Skeletal muscle tissue (tissue), 3 donors: ENCODE measurements at regions not wholly inside any gene's neighbourhood (a gene's known extent, or its start where the extent isn't known, plus 50 kb on each side); places are given as distances from the start of the nearest gene placed in this dataset.

Experiments used
- H3K27ac ChIP-seq: one replicate; pipeline ENCODE4 v1.7.0; 2013; ENCODE audit warnings: mild to moderate bottlenecking, low read depth, low read length, inconsistent platforms
- H3K27me3 ChIP-seq, 3 donors: one replicate each; pipeline ENCODE4 v1.7.0; 2013; ENCODE audit warnings: low read length in 3 of 3; ENCODE audit not compliant: control insufficient read depth in 3 of 3, insufficient read depth in 3 of 3
- H3K36me3 ChIP-seq, 3 donors: one replicate each; pipeline ENCODE4 v1.7.0; 2013; ENCODE audit warnings: low read length in 3 of 3; ENCODE audit not compliant: control insufficient read depth in 3 of 3, insufficient read depth in 3 of 3
- H3K4me1 ChIP-seq, 3 donors: one replicate each; pipeline ENCODE4 v1.7.0; 2013; ENCODE audit warnings: low read length in 3 of 3, mild to moderate bottlenecking in 3 of 3; ENCODE audit not compliant: control insufficient read depth in 3 of 3, insufficient read depth in 3 of 3
- H3K4me3 ChIP-seq, 3 donors: one replicate each; pipeline ENCODE4 v1.7.0; 2013; ENCODE audit warnings: low read length in 3 of 3
- H3K9ac ChIP-seq, 3 donors: one replicate each; pipeline ENCODE4 v1.7.0; 2013; ENCODE audit warnings: low read length in 3 of 3, mild to moderate bottlenecking in 3 of 3, moderate library complexity in 2 of 3, low read depth in 1 of 3
- H3K9me3 ChIP-seq, 3 donors: one replicate each; pipeline ENCODE4 v1.7.0; 2013; ENCODE audit warnings: low read length in 3 of 3; ENCODE audit not compliant: control insufficient read depth in 3 of 3
- donor health status: Osteomylitis.

DNA sequence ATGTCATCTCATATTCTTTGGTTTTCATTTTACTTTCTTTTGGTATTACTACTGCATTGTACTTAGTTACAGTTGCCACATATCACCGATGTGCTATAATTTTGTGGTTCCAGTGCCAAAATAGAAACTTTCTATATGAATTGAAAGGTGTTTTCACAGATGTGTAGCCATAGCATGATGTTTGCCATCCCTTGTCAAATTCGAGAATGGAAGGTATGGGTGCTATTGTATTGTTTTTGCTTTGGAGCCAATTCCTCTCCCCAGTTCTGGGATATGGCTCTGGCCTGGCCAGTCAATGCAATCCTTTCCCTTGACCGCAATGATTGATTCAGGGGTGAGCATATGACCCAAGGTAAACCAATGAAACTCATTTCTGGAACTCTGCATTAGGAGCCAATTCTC, 86.2 kb upstream of the RPS6KA3 start:
- Histone ChIP-seq H3K36me3 (no peaks in the 10 kb centered on the region), H3K4me3 (no peak overlapping the region), H3K27me3 (no peaks in the 10 kb centered on the region), H3K27ac (no peak overlapping the region), H3K9ac (no peak overlapping the region), H3K4me1 (no peaks in the 10 kb centered on the region), H3K9me3 (no peaks in the 10 kb centered on the region)

- H3K36me3 ChIP-seq, result no peaks in the 10 kb centered on the region
- H3K4me3 ChIP-seq, result no peak overlapping the region
- no peak overlapping the region for H3K27ac ChIP-seq
- H3K4me1 ChIP-seq, result no peaks in the 10 kb centered on the region
- H3K27me3 ChIP-seq, result no peaks in the 10 kb centered on the region
- H3K9me3 ChIP-seq, result no peaks in the 10 kb centered on the region
- H3K9ac ChIP-seq, result no peak overlapping the region
Measured at GRCh38 chrX:20352504-20352903, 85.8 kb upstream of the RPS6KA3 start.

DNA sequence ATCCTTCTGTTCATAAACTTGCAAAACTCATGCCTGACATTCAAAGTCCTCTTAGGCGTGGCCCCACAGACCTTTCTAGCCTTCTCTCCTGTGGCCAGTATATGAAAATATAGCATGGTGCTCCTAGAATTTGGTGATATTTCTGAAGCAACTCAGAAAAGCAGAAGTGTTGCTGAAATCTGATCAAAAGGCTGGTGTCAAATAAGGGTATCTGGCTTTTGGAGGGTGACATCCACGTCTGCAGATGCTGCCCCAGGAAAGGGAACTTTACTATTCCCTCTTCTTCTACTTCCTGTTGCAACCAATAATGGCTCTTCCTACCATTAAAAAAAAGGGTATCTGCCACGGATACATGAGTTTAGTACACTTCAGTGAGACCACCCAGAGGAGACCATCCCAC, 83.9 kb upstream of the RPS6KA3 start:
- no peak overlapping the region for H3K27ac ChIP-seq
- no peaks in the 10 kb centered on the region for H3K27me3 ChIP-seq
- H3K4me1 ChIP-seq, result no peaks in the 10 kb centered on the region
- no peak overlapping the region for H3K9ac ChIP-seq
- H3K36me3 ChIP-seq, result no peaks in the 10 kb centered on the region
- no peak overlapping the region for H3K4me3 ChIP-seq
- no peaks in the 10 kb centered on the region for H3K9me3 ChIP-seq

GRCh38 chrX:20348139-20348538, 81.4 kb upstream of the RPS6KA3 start:
- Histone ChIP-seq H3K4me1 (no peaks in the 10 kb centered on the region), H3K27me3 (no peaks in the 10 kb centered on the region), H3K27ac (no peak overlapping the region), H3K4me3 (no peak overlapping the region), H3K9me3 (no peaks in the 10 kb centered on the region), H3K36me3 (no peaks in the 10 kb centered on the region), H3K9ac (no peak overlapping the region)

DNA sequence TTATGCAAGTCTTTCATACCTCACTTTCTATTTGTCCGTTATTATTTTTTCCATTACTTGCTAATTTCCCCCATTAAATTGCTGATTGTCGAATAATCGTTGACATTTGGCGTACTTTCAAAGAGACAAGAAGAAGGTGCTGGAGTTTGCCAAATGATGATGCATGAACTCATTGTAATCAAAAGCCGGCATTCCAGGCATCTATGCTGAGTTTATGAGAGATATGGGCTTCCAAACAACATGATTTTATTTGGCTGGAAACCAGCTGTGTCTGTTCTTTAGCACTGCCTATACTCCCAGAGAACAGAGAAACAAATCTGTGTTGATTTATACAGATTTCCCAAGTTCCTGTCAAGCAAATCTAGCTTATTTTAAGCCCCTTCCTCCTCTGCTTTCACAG, 80.8 kb upstream of the RPS6KA3 start:
- Histone ChIP-seq H3K36me3 (no peaks in the 10 kb centered on the region), H3K27ac (no peak overlapping the region), H3K9ac (no peak overlapping the region), H3K4me1 (no peaks in the 10 kb centered on the region), H3K27me3 (no peaks in the 10 kb centered on the region), H3K4me3 (no peak overlapping the region), H3K9me3 (no peaks in the 10 kb centered on the region)

DNA sequence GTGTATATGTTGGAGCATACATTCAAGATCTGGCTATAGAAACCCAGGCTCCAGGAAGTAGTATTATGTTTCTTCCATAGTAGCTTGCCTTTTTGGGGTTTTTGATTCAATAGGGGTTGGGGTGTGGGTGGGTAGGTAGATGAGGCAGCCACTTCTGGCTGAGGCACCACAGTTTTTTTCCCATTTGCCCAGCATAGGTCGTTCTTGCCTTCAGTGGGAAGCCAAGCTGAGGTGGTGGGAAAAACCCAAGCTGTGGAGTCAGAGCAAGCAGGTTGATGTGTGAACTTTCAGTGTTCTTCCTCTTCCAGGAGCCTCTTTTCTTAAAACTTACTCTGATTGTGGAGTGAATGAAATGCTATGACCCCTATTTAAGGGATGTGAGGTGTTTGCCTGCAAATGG, 67.0 kb upstream of the RPS6KA3 start:
- Histone ChIP-seq H3K4me3 (no peak overlapping the region), H3K9ac (no peak overlapping the region), H3K9me3 (no peaks in the 10 kb centered on the region), H3K4me1 (no peaks in the 10 kb centered on the region), H3K27me3 (no peaks in the 10 kb centered on the region), H3K27ac (no peak overlapping the region), H3K36me3 (no peaks in the 10 kb centered on the region)

DNA sequence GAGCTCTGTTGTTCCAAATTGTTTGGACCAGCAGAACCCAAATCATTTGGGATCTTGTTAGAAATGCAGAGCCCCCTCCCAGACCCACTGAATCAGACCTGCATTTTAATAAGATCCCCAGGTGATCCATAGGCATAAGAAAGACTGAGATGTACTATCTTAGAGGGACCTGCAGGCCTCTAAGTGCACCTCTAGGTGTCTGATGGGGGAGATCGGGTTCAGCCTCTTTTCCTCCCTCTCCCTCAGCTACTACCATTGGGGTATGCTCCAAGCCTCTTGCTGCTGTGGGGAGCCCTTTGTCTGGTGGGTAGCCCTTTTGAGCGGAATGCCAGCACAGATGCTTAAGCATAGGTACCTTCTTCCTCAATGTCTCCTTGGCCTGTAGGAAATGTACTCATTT, 63.8 kb upstream of the RPS6KA3 start:
- peaks cover 0 to 2% (median 0%) of the 10 kb centered on the region in 3 donors for H3K4me1 ChIP-seq
- H3K4me3 ChIP-seq, result no peak overlapping the region
- no peaks in the 10 kb centered on the region for H3K27me3 ChIP-seq
- H3K9me3 ChIP-seq, result no peaks in the 10 kb centered on the region
- no peak overlapping the region for H3K9ac ChIP-seq
- H3K27ac ChIP-seq, result no peak overlapping the region
- H3K36me3 ChIP-seq, result no peaks in the 10 kb centered on the region

GRCh38 chrX:20329435-20329834, 62.7 kb upstream of the RPS6KA3 start:
- H3K36me3 ChIP-seq, result no peaks in the 10 kb centered on the region

GRCh38 chrX:20325786-20326388, 59.2 kb upstream of the RPS6KA3 start:
- no peaks in the 10 kb centered on the region for H3K36me3 ChIP-seq
- H3K4me1 ChIP-seq, result peaks cover 0 to 6% (median 0%) of the 10 kb centered on the region in 3 donors
- no peaks in the 10 kb centered on the region for H3K9me3 ChIP-seq
- no peaks in the 10 kb centered on the region for H3K27me3 ChIP-seq
- no peak overlapping the region for H3K9ac ChIP-seq
- H3K4me3 ChIP-seq, result peak overlapping the region in 1 of 3 donors; percentile 24
- peak overlapping the region; percentile 29 for H3K27ac ChIP-seq

More at GRCh38 chrX:20329435-20329834, 62.7 kb upstream of the RPS6KA3 start:
- Histone ChIP-seq H3K4me1 (peaks cover 0 to 4% (median 0%) of the 10 kb centered on the region in 3 donors), H3K9me3 (no peaks in the 10 kb centered on the region), H3K9ac (no peak overlapping the region), H3K4me3 (no peak overlapping the region), H3K27ac (no peak overlapping the region), H3K27me3 (no peaks in the 10 kb centered on the region)

DNA sequence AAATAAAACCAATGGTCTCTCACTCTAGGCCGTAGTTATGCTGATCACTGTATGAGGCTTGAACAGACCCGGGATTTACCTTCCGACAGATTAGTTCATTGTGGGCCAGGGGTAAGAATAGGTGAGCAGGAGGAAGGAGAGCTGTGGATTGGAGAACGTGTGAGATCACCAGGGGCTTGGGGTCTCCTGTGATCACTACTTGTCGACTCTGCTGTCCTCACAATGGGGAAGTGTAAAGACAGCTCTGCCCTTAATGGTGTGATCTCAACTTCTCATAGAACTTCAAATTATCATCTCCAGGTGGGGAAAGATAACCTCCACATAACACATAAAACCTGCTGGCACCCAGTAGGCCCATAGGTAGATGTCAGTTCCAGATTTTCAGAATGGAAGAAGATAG, 56.2 kb upstream of the RPS6KA3 start:
- Histone ChIP-seq H3K4me3 (no peak overlapping the region), H3K4me1 (peaks cover 4 to 11% (median 9%) of the 10 kb centered on the region in 3 donors), H3K27me3 (no peaks in the 10 kb centered on the region), H3K27ac (no peak overlapping the region), H3K9ac (no peak overlapping the region), H3K36me3 (no peaks in the 10 kb centered on the region), H3K9me3 (no peaks in the 10 kb centered on the region)
